ENCODE measurements at regions not wholly inside any gene's neighbourhood (a gene's known extent, or its start where the extent isn't known, plus 50 kb on each side); places are given as distances from the start of the nearest gene placed in this dataset.
"Not testable (repeated sequence)": the region's sequence is repeated elsewhere in the genome, so short reads cannot be mapped to it uniquely, and the experiment has no call there.

GRCh38 chr11:80281194-80281593, 840.4 kb upstream of the TENM4 start:
- Histone ChIP-seq H3K18ac (ENCODE audit: low read length) (no peak overlapping the region), H4K91ac (ENCODE audit: low read depth, low read length) (no peak overlapping the region), H3K4me3 (ENCODE audit: low read depth, low read length) (no peak overlapping the region), H3K27ac (ENCODE audit: low read depth, low read length) (no peak overlapping the region), H2BK120ac (ENCODE audit: insufficient read depth, low read length, poor library complexity) (no peak overlapping the region), H3K4ac (ENCODE audit: low read depth, low read length) (no peak overlapping the region), H3K36me3 (ENCODE audit: control insufficient read depth in 1 of 2, insufficient read depth in 2 of 2, low read length in 2 of 2) (no peaks in the 10 kb centered on the region), H3K79me1 (ENCODE audit: low read length) (no peaks in the 10 kb centered on the region), H2AFZ (ENCODE audit: insufficient read depth, low read length, poor library complexity) (no peak overlapping the region), H3K9me3 (ENCODE audit: insufficient read depth, low read depth, low read length) (no peaks in the 10 kb centered on the region), H3K14ac (ENCODE audit: low read length) (no peak overlapping the region), H3K4me2 (ENCODE audit: low read length) (no peak overlapping the region), H2BK12ac (ENCODE audit: low read length) (no peak overlapping the region), H4K8ac (ENCODE audit: low read depth, low read length) (no peak overlapping the region), H3K9ac (ENCODE audit: low read length) (no peak overlapping the region), H2BK5ac (ENCODE audit: low read depth, low read length, poor library complexity) (no peak overlapping the region), H4K12ac (ENCODE audit: low read depth, low read length) (no peak overlapping the region), H3K23ac (ENCODE audit: low read length) (no peak overlapping the region), H3K27me3 (ENCODE audit: insufficient read depth, low read length) (no peaks in the 10 kb centered on the region), H3K79me2 (ENCODE audit: control insufficient read depth, insufficient read depth, low read length, poor library complexity) (no peaks in the 10 kb centered on the region), H2AK5ac (ENCODE audit: low read length) (no peak overlapping the region), H3K4me1 (ENCODE audit: control insufficient read depth in 1 of 2, insufficient read depth in 2 of 2, low read length in 2 of 2) (no peaks in the 10 kb centered on the region)
- WGBS (ENCODE audit: extremely low coverage, insufficient coverage, insufficient read length) = no CpG with 5 or more reads among the region's 1 CpG
- no peak for DNase-seq

GRCh38 chr11:80280737-80281136, 839.9 kb upstream of the TENM4 start:
- no peak overlapping the region for H2BK120ac ChIP-seq (ENCODE audit: insufficient read depth, low read length, poor library complexity)
- H2BK5ac ChIP-seq (ENCODE audit: low read depth, low read length, poor library complexity) = no peak overlapping the region
- no peak overlapping the region for H3K4me2 ChIP-seq (ENCODE audit: low read length)
- no peak overlapping the region for H3K4ac ChIP-seq (ENCODE audit: low read depth, low read length)
- no peaks in the 10 kb centered on the region for H3K9me3 ChIP-seq (ENCODE audit: insufficient read depth, low read depth, low read length)
- H2AFZ ChIP-seq (ENCODE audit: insufficient read depth, low read length, poor library complexity) = no peak overlapping the region
- H2AK5ac ChIP-seq (ENCODE audit: low read length) = no peak overlapping the region
- H3K36me3 ChIP-seq (ENCODE audit: control insufficient read depth in 1 of 2, insufficient read depth in 2 of 2, low read length in 2 of 2) = no peaks in the 10 kb centered on the region
- no peak overlapping the region for H3K18ac ChIP-seq (ENCODE audit: low read length)
- no peak overlapping the region for H4K8ac ChIP-seq (ENCODE audit: low read depth, low read length)
- no CpG with 5 or more reads among the region's 3 CpGs for whole genome bisulfite sequencing (ENCODE audit: extremely low coverage, insufficient coverage, insufficient read length)
- no peak overlapping the region for H3K14ac ChIP-seq (ENCODE audit: low read length)
- H3K4me3 ChIP-seq (ENCODE audit: low read depth, low read length) = no peak overlapping the region
- no peak overlapping the region for H2BK12ac ChIP-seq (ENCODE audit: low read length)
- H3K9ac ChIP-seq (ENCODE audit: low read length) = no peak overlapping the region
- H3K79me2 ChIP-seq (ENCODE audit: control insufficient read depth, insufficient read depth, low read length, poor library complexity) = no peaks in the 10 kb centered on the region
- no peak overlapping the region for H4K12ac ChIP-seq (ENCODE audit: low read depth, low read length)
- H3K23ac ChIP-seq (ENCODE audit: low read length) = no peak overlapping the region
- H3K27ac ChIP-seq (ENCODE audit: low read depth, low read length) = no peak overlapping the region
- H4K91ac ChIP-seq (ENCODE audit: low read depth, low read length) = no peak overlapping the region
- DNase-seq = no peak
- no peaks in the 10 kb centered on the region for H3K27me3 ChIP-seq (ENCODE audit: insufficient read depth, low read length)
- H3K4me1 ChIP-seq (ENCODE audit: control insufficient read depth in 1 of 2, insufficient read depth in 2 of 2, low read length in 2 of 2) = no peaks in the 10 kb centered on the region
- no peaks in the 10 kb centered on the region for H3K79me1 ChIP-seq (ENCODE audit: low read length)

- H2BK120ac ChIP-seq (ENCODE audit: insufficient read depth, low read length, poor library complexity) = no peak overlapping the region
- H3K14ac ChIP-seq (ENCODE audit: low read length) = no peak overlapping the region
Measured at GRCh38 chr11:80261776-80262175, 820.9 kb upstream of the TENM4 start.

GRCh38 chr11:80257319-80258015, 816.6 kb upstream of the TENM4 start:
- not testable (repeated sequence) for H3K9me3 ChIP-seq (ENCODE audit: insufficient read depth, low read depth, low read length); H3K36me3 ChIP-seq (ENCODE audit: control insufficient read depth in 1 of 2, insufficient read depth in 2 of 2, low read length in 2 of 2); H4K12ac ChIP-seq (ENCODE audit: low read depth, low read length); H3K9ac ChIP-seq (ENCODE audit: low read length); H3K4ac ChIP-seq (ENCODE audit: low read depth, low read length); H2BK5ac ChIP-seq (ENCODE audit: low read depth, low read length, poor library complexity); H3K79me1 ChIP-seq (ENCODE audit: low read length); H4K91ac ChIP-seq (ENCODE audit: low read depth, low read length); H2BK12ac ChIP-seq (ENCODE audit: low read length); H2AFZ ChIP-seq (ENCODE audit: insufficient read depth, low read length, poor library complexity); H2BK120ac ChIP-seq (ENCODE audit: insufficient read depth, low read length, poor library complexity); H3K23ac ChIP-seq (ENCODE audit: low read length); H3K18ac ChIP-seq (ENCODE audit: low read length); H3K4me1 ChIP-seq (ENCODE audit: control insufficient read depth in 1 of 2, insufficient read depth in 2 of 2, low read length in 2 of 2); H3K27me3 ChIP-seq (ENCODE audit: insufficient read depth, low read length); H3K4me2 ChIP-seq (ENCODE audit: low read length); DNase-seq; H2AK5ac ChIP-seq (ENCODE audit: low read length); H4K8ac ChIP-seq (ENCODE audit: low read depth, low read length); H3K79me2 ChIP-seq (ENCODE audit: control insufficient read depth, insufficient read depth, low read length, poor library complexity); H3K27ac ChIP-seq (ENCODE audit: low read depth, low read length); H3K14ac ChIP-seq (ENCODE audit: low read length); H3K4me3 ChIP-seq (ENCODE audit: low read depth, low read length)
- no CpG with 5 or more reads among the region's 45 CpGs for WGBS (ENCODE audit: extremely low coverage, insufficient coverage, insufficient read length)

More at GRCh38 chr11:80261776-80262175, 820.9 kb upstream of the TENM4 start:
- Histone ChIP-seq H3K27me3 (ENCODE audit: insufficient read depth, low read length) (no peaks in the 10 kb centered on the region), H3K4ac (ENCODE audit: low read depth, low read length) (no peak overlapping the region), H4K8ac (ENCODE audit: low read depth, low read length) (no peak overlapping the region), H4K12ac (ENCODE audit: low read depth, low read length) (no peak overlapping the region), H3K9ac (ENCODE audit: low read length) (no peak overlapping the region), H3K4me1 (ENCODE audit: control insufficient read depth in 1 of 2, insufficient read depth in 2 of 2, low read length in 2 of 2) (no peaks in the 10 kb centered on the region), H3K79me1 (ENCODE audit: low read length) (no peaks in the 10 kb centered on the region), H3K23ac (ENCODE audit: low read length) (no peak overlapping the region), H3K36me3 (ENCODE audit: control insufficient read depth in 1 of 2, insufficient read depth in 2 of 2, low read length in 2 of 2) (no peaks in the 10 kb centered on the region), H3K9me3 (ENCODE audit: insufficient read depth, low read depth, low read length) (peaks cover 2% of the 10 kb centered on the region), H2AFZ (ENCODE audit: insufficient read depth, low read length, poor library complexity) (no peak overlapping the region), H2BK5ac (ENCODE audit: low read depth, low read length, poor library complexity) (no peak overlapping the region), H3K79me2 (ENCODE audit: control insufficient read depth, insufficient read depth, low read length, poor library complexity) (no peaks in the 10 kb centered on the region), H3K4me2 (ENCODE audit: low read length) (no peak overlapping the region), H3K18ac (ENCODE audit: low read length) (no peak overlapping the region), H2AK5ac (ENCODE audit: low read length) (no peak overlapping the region), H2BK12ac (ENCODE audit: low read length) (no peak overlapping the region), H3K27ac (ENCODE audit: low read depth, low read length) (no peak overlapping the region), H3K4me3 (ENCODE audit: low read depth, low read length) (no peak overlapping the region), H4K91ac (ENCODE audit: low read depth, low read length) (no peak overlapping the region)
- WGBS (ENCODE audit: extremely low coverage, insufficient coverage, insufficient read length) = no CpG with 5 or more reads among the region's 5 CpGs
- DNase-seq = no peak

Data from trophoblast cell (in vitro differentiated cells and primary cell).